GM18909 (cell line): ENCODE measurements at regions not wholly inside any gene's neighbourhood (a gene's known extent, or its start where the extent isn't known, plus 50 kb on each side); places are given as distances from the start of the nearest gene placed in this dataset.

ENCODE experiments used
- ATAC-seq: cut with Tn5 transposase; IDR thresholded peaks from one replicate; pipeline ENCODE4 v1.9.1; 2021; ENCODE audit warnings: mild to moderate bottlenecking; ENCODE audit not compliant: unreplicated experiment, poor library complexity

DNA sequence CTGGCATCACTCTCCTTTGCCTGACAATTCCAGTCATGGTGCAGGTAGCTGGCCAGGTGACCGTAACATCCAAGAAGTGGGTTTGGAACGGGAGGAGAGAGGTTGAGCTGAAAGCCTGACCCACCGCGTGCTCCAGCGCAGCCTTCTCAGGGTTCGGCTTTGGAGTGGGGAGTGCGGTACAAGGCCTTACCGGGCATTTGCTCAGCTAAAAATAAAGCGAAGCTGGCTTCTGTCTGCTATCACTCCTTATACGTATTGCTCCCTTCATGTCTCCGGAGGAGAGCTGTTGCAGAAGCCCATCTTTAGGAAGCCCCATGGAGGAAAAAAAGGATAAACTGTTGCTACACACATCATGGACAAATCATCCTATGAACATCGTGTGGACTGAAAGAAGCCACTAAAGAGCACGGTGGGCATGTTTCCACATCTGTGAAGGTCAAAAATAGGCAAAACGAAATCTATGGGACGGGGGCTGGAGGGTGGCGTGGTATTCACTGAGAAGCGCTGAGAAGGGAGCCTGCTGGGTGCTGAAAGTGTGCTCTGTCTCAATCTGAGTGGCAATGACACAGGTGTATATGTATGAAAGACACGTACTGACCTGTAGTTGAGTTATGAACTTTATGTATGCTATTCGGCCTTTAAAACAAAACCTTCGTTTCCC lies 57.2 kb upstream of the TAB2 start:
- ATAC-seq: no peak

DNA sequence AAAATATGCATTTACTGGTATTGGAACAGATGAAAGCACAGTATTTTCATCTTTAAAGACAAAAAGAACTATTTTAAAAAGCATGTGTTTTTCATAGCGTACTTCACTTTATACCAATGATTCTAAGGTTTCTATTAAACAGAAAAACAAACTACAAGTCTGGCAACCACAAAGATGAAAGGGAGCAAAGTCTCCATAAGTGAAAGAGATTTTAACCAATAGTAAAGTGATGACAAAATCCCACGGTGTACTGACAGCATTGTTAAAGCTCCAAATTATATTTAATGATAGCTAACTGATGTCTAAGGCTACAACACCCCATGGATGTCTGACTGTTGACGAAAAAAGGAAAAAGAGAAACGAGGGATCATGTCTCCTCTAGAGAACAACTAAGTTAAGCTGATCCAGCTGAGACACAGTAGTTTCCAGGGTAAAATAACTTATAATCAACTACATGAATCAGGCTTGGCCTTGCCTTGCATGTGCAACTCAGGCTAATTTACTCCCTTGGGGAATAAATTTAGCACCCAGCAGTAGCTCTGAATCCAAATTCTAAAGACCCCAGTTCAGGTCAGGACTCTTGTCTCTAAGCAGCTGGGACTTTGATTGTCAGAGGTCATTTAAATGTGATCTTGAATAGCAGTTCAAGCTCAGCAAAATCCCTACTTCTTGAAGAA lies 56.0 kb upstream of the TAB2 start:
- no peak for ATAC-seq

DNA sequence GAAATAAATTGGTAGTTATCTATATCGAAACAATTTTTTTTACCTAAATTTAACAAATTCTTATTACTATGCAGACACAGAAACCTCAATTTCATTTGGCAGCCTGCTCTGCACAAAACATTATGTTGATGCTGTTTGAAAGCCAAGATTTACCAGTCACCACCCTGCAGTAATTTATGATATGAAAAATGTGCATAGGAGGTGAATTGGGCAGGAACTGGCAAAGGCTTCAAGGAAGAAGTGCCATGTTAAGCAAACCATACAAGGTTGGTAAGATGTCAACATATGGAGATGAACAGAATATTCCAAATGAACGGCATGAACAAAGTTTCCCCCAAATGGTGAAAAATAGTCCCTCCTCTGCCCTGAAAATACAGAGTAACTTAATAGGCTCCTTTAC lies 54.2 kb upstream of the TAB2 start:
- no peak for ATAC-seq

DNA sequence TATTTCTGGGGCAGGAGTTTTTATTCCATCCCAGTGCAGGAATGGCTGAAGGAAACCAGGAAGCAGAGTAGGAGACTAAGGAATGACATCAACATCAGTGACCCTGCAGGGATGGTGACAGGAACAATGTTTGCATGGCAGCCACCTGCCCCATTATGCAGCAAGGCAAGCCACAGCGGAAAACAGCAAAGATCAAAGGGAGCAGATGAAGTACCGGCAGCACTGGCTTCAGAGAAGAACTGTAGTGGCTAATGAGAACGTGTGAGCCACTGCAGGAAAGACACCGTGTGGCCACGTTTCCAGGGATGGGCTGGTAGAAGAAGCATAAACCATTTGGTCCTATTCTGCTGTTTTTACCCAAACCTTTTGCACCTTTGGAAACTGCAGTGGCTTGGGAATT lies 52.9 kb upstream of the TAB2 start:
- no peak for ATAC-seq

DNA sequence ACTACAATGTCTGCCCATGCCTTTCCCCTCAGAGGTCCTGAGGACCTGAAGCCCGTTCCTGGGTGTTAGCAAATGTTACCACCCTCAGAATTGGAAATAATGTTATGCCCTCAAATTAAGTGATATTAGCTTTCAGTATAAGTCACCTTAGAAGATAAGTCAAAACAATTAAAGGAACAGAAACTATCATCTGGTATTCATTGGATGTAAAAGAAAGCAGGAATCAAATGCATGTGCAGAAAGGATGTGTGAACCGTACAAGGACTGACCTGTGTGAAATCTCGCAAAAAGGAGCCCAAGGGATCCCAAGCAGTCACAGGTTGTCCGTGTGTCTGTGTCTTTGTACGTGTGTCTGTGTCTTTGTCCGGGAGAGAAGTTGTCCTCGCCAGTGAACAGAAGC lies 51.6 kb upstream of the TAB2 start:
- no peak for ATAC-seq

DNA sequence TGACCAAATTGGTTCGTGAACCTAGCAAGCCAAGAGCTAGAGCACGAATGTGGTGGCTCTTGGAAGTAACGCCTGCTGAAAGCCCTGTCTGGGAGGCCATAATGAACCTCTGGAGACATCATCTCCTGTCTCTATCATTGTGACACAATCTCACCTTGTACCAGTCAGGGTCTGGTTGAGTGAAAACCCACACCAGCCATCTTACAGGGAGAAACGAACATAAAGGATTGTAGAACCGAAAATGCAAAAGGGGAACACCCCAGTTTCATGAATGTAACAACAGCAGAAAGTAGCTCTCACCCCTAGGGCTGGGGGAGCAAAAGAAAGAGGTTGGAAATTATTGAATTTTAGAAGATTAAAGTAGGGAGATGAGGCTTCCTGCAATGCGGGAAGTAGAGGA lies 50.9 kb upstream of the TAB2 start:
- ATAC-seq: peak; percentile 78

DNA sequence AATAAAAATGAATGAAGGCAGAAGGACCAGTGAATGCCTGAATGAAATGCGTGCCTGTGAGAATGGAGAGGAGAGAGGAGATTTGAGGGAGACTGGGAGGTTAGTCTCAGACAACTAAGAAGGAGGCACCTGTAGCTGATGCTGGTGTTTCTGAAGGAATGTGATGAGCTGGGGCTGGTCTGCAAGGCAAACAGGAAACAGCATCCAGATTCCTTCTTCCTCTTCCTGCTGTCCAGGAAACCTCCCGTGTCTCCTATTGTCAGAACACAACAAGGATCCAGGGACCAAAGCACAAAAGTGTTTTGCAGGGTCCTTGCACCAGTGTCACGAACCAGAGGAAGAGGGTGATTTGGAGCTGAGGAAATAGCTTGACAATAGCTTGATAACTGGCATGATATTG lies 50.4 kb upstream of the TAB2 start:
- no peak for ATAC-seq

DNA sequence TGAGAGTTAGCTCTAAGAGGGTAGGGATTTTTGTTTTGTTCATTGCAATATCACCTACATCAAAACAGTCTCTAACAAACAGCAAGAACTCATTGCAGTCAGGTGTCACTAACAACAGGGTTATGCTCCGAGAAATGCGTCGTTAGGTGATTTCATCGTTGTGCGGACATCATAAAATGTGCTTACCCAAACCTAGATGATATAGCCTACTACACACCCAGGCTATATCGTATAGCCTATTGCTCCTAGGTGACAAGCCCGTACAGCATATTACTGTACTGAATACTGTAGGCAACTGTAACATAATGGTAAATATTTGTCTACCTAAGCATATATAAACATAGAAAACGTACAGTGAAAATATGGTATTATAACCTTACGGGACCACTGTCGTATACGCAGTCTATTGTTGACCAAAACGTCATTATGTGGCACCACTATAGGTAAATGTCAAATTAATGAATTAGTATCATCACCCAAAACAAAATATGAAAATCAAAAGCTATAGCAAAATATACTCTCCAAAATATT lies 49.9 kb upstream of the TAB2 start:
- ATAC-seq: no peak
